HL-60/S4 (cell line): ENCODE measurements at regions not wholly inside any gene's neighbourhood (a gene's known extent, or its start where the extent isn't known, plus 50 kb on each side); places are given as distances from the start of the nearest gene placed in this dataset.
"Not testable (repeated sequence)": the region's sequence is repeated elsewhere in the genome, so short reads cannot be mapped to it uniquely, and the experiment has no call there.

ENCODE experiments used
- in situ Hi-C: fragments of 300-500 bp; cut with MboI; formaldehyde crosslinking; loops from 2 replicates; pipeline ENCODE4 v1.14.3; 2022; ENCODE audit warnings: low sequenced_read_pairs

- in situ Hi-C loops, result no loop called here
These were observed 50.9 kb downstream of the ANXA2R start for GRCh38 chr5:42989190-42989589.

- in situ Hi-C loops, result no loop called here
These were observed 51.6 kb downstream of the ANXA2R start for GRCh38 chr5:42988568-42988967.

- in situ Hi-C loops, result no loop called here
These were observed 54.7 kb downstream of the ANXA2R start for GRCh38 chr5:42985129-42986037.

- in situ Hi-C loops, result no loop called here
These were observed 55.8 kb downstream of the ANXA2R start for GRCh38 chr5:42984307-42984706.

GRCh38 chr5:42982107-42982622 lies 58.0 kb downstream of the ANXA2R start:
- in situ Hi-C loops, result no loop called here

GRCh38 chr5:42981417-42982106 lies 58.6 kb downstream of the ANXA2R start:
- in situ Hi-C loops, result not testable (repeated sequence)

- in situ Hi-C loops, result not testable (repeated sequence)
These were observed 59.1 kb downstream of the ANXA2R start for GRCh38 chr5:42981015-42981414.

- in situ Hi-C loops, result not testable (repeated sequence)
These were observed 59.7 kb downstream of the ANXA2R start for GRCh38 chr5:42980391-42980790.

- in situ Hi-C loops, result not testable (repeated sequence)
These were observed 60.9 kb downstream of the ANXA2R start for GRCh38 chr5:42979242-42979641.

- in situ Hi-C loops, result no loop called here
These were observed 65.6 kb downstream of the ANXA2R start for GRCh38 chr5:42974536-42974935.

- in situ Hi-C loops, result no loop called here
These were observed 69.2 kb downstream of the ANXA2R start for GRCh38 chr5:42970636-42971559.

GRCh38 chr5:42965934-42966333 lies 74.2 kb downstream of the ANXA2R start:
- in situ Hi-C loops, result no loop called here

GRCh38 chr5:42963412-42963811 lies 76.7 kb downstream of the ANXA2R start:
- in situ Hi-C loops, result no loop called here

GRCh38 chr5:42962124-42962523 lies 78.0 kb downstream of the ANXA2R start:
- in situ Hi-C loops, result no loop called here

- in situ Hi-C loops, result no loop called here
These were observed 79.6 kb downstream of the ANXA2R start for GRCh38 chr5:42960506-42960905.

- in situ Hi-C loops, result no loop called here
These were observed 83.6 kb downstream of the ANXA2R start for GRCh38 chr5:42956551-42956950.

- in situ Hi-C loops, result no loop called here
These were observed 87.1 kb downstream of the ANXA2R start for GRCh38 chr5:42953041-42953440.

GRCh38 chr5:42952578-42952974 lies 87.5 kb downstream of the ANXA2R start:
- in situ Hi-C loops, result no loop called here

GRCh38 chr5:42951293-42951840 lies 88.8 kb downstream of the ANXA2R start:
- in situ Hi-C loops, result no loop called here

GRCh38 chr5:42950456-42951292 lies 89.4 kb downstream of the ANXA2R start:
- in situ Hi-C loops, result no loop called here
